ENCODE measurements at regions not wholly inside any gene's neighbourhood (a gene's known extent, or its start where the extent isn't known, plus 50 kb on each side); places are given as distances from the start of the nearest gene placed in this dataset.

DNA sequence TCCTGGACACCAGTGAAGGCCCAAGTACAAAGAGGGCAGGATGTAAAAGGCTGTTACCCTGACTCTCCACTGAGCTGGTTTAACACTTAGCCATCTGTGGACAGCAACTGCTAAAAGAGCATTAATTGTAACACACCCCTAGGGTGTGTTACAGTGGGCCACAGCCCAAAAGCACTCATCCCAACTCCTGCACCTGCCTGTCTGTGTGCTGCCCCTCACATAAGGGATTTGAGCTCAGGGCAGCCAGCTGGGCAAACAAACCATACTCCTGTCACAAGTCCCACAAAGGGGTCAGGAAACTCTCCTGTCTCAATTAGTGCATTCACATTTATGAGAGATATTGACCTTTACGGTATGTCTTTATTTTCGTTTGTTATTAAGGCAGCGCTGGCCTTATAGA, 833.1 kb upstream of the NXPH2 start:
- H3K79me2 ChIP-seq (ENCODE audit: insufficient read depth, low read length): no peaks in the 10 kb centered on the region
- H3K4me3 ChIP-seq (ENCODE audit: low read length, poor library complexity, severe bottlenecking): no peak overlapping the region
- no peaks in the 10 kb centered on the region for H3K4me1 ChIP-seq (ENCODE audit: insufficient read depth, low read length, poor library complexity, severe bottlenecking)
- H3K9me3 ChIP-seq (ENCODE audit: insufficient read depth, low read depth, low read length): no peaks in the 10 kb centered on the region
- H3K27me3 ChIP-seq (ENCODE audit: insufficient read depth, low read length, poor library complexity, severe bottlenecking): no peaks in the 10 kb centered on the region
- no peak for TF ChIP-seq EZH2phosphoT487 (IDR thresholded peaks at IDR 0.05; ENCODE audit: borderline replicate concordance)
- TF ChIP-seq, protein P1, sequence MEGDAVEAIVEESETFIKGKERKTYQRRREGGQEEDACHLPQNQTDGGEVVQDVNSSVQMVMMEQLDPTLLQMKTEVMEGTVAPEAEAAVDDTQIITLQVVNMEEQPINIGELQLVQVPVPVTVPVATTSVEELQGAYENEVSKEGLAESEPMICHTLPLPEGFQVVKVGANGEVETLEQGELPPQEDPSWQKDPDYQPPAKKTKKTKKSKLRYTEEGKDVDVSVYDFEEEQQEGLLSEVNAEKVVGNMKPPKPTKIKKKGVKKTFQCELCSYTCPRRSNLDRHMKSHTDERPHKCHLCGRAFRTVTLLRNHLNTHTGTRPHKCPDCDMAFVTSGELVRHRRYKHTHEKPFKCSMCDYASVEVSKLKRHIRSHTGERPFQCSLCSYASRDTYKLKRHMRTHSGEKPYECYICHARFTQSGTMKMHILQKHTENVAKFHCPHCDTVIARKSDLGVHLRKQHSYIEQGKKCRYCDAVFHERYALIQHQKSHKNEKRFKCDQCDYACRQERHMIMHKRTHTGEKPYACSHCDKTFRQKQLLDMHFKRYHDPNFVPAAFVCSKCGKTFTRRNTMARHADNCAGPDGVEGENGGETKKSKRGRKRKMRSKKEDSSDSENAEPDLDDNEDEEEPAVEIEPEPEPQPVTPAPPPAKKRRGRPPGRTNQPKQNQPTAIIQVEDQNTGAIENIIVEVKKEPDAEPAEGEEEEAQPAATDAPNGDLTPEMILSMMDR (conservative IDR thresholded peaks at IDR 0.05; ENCODE audit: low read length): no peak
- H3K9ac ChIP-seq (ENCODE audit: low read depth, low read length, poor library complexity, severe bottlenecking): no peak overlapping the region
- H4K20me1 ChIP-seq (ENCODE audit: insufficient read depth, low read length, poor library complexity, severe bottlenecking): no peaks in the 10 kb centered on the region
- H2AFZ ChIP-seq (ENCODE audit: low read length): no peak overlapping the region
- H3K4me2 ChIP-seq (ENCODE audit: low read depth, low read length, poor library complexity, severe bottlenecking): no peak overlapping the region
- no peaks in the 10 kb centered on the region for H3K36me3 ChIP-seq (ENCODE audit: insufficient read depth, low read length)
- no peaks in the 10 kb centered on the region for H3F3A ChIP-seq (ENCODE audit: low read depth)
- H3K9me2 ChIP-seq (replicated peaks; ENCODE audit: low read depth, low read length): no peaks in the 10 kb centered on the region

DNA sequence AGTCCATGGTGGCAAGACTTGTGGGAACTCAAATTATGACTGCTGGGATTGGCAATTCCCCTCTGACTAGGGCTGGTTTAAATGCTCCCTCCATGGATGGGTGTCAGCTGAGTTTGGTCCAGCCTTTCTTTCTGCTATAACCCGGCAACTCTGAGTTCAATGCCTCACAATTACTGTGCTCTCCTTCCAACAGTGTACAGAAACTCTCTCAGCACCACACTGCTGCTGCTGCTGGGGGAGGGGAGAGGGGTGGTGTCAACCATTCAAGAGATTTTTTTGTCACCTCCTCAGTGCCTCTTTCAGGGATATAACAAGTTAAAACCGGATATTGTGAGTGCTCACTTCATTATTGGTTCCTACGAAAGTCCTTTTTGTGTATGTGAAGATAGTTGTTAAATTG, 830.3 kb upstream of the NXPH2 start:
- Histone ChIP-seq H3K4me2 (ENCODE audit: low read depth, low read length, poor library complexity, severe bottlenecking) (no peak overlapping the region), H2AFZ (ENCODE audit: low read length) (no peak overlapping the region), H3K27me3 (ENCODE audit: insufficient read depth, low read length, poor library complexity, severe bottlenecking) (no peaks in the 10 kb centered on the region), H3K36me3 (ENCODE audit: insufficient read depth, low read length) (no peaks in the 10 kb centered on the region), H3K4me3 (ENCODE audit: low read length, poor library complexity, severe bottlenecking) (no peak overlapping the region), H3K4me1 (ENCODE audit: insufficient read depth, low read length, poor library complexity, severe bottlenecking) (no peaks in the 10 kb centered on the region), H3K9me2 (replicated peaks; ENCODE audit: low read depth, low read length) (no peaks in the 10 kb centered on the region), H3K79me2 (ENCODE audit: insufficient read depth, low read length) (no peaks in the 10 kb centered on the region), H4K20me1 (ENCODE audit: insufficient read depth, low read length, poor library complexity, severe bottlenecking) (no peaks in the 10 kb centered on the region), H3F3A (ENCODE audit: low read depth) (no peaks in the 10 kb centered on the region), H3K9me3 (ENCODE audit: insufficient read depth, low read depth, low read length) (no peaks in the 10 kb centered on the region), H3K9ac (ENCODE audit: low read depth, low read length, poor library complexity, severe bottlenecking) (no peak overlapping the region)
- TF ChIP-seq EZH2phosphoT487 (IDR thresholded peaks at IDR 0.05; ENCODE audit: borderline replicate concordance): no peak
- TF ChIP-seq, protein P1 (conservative IDR thresholded peaks at IDR 0.05; ENCODE audit: low read length): no peak

DNA sequence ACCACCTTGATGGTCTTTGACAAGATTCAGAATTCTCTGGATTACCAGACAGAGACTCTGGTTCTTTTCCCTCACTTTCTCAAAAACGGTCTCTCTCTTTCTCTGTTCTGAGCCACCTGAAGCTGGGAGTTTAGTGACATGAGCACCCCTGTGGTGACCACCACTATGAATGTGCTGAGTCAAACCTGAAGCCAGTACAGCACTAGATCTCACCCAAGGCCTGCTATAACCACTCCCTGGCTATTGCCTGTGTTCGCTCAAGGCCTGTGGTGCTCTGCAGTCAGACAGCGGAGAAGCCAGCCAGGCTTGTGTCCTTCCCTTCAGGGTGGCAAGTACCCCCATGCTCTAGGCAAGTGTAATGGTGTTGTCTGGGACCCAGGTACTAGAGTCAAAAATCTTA, 828.9 kb upstream of the NXPH2 start:
- no peaks in the 10 kb centered on the region for H3F3A ChIP-seq (ENCODE audit: low read depth)
- H3K36me3 ChIP-seq (ENCODE audit: insufficient read depth, low read length): no peaks in the 10 kb centered on the region
- no peaks in the 10 kb centered on the region for H3K9me3 ChIP-seq (ENCODE audit: insufficient read depth, low read depth, low read length)
- H2AFZ ChIP-seq (ENCODE audit: low read length): no peak overlapping the region
- no peaks in the 10 kb centered on the region for H3K27me3 ChIP-seq (ENCODE audit: insufficient read depth, low read length, poor library complexity, severe bottlenecking)
- no peak overlapping the region for H3K4me3 ChIP-seq (ENCODE audit: low read length, poor library complexity, severe bottlenecking)
- no peaks in the 10 kb centered on the region for H3K79me2 ChIP-seq (ENCODE audit: insufficient read depth, low read length)
- TF ChIP-seq EZH2phosphoT487 (IDR thresholded peaks at IDR 0.05; ENCODE audit: borderline replicate concordance): no peak
- TF ChIP-seq, protein P1 (conservative IDR thresholded peaks at IDR 0.05; ENCODE audit: low read length): no peak
- H3K9me2 ChIP-seq (replicated peaks; ENCODE audit: low read depth, low read length): no peaks in the 10 kb centered on the region
- no peaks in the 10 kb centered on the region for H4K20me1 ChIP-seq (ENCODE audit: insufficient read depth, low read length, poor library complexity, severe bottlenecking)
- no peak overlapping the region for H3K9ac ChIP-seq (ENCODE audit: low read depth, low read length, poor library complexity, severe bottlenecking)
- no peak overlapping the region for H3K4me2 ChIP-seq (ENCODE audit: low read depth, low read length, poor library complexity, severe bottlenecking)
- no peaks in the 10 kb centered on the region for H3K4me1 ChIP-seq (ENCODE audit: insufficient read depth, low read length, poor library complexity, severe bottlenecking)
